HUDEP-2 (cell line): ENCODE measurements at regions not wholly inside any gene's neighbourhood (a gene's known extent, or its start where the extent isn't known, plus 50 kb on each side); places are given as distances from the start of the nearest gene placed in this dataset.
"Not testable (repeated sequence)": the region's sequence is repeated elsewhere in the genome, so short reads cannot be mapped to it uniquely, and the experiment has no call there.

ENCODE experiments used
- DNase-seq, 76 experiments: peaks; one replicate each; lab custom pipeline; 2025; ENCODE audit not compliant: unreplicated experiment in 76 of 76; lab: John Stamatoyannopoulos, UW

DNA sequence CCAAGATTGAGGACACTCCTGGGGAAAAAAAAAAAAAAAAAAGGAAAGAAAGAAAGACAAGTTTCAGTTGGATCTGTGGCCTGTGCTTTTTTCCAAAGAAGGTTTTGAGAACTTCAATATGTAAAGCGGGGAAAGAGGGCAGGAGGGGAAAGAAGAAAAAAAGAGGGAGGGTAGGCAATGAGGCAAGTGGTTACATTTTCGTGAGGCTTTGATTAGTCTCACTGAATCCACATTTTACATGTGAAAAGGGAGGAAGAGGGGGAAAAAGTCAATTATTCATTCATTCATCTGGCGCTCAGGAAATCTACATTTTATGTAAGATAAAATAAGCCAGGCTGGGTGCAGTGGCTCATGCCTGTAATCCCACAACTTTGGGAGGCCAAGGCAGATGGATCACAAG lies 315.2 kb upstream of the PAPPA start:
- no peak for DNase-seq

DNA sequence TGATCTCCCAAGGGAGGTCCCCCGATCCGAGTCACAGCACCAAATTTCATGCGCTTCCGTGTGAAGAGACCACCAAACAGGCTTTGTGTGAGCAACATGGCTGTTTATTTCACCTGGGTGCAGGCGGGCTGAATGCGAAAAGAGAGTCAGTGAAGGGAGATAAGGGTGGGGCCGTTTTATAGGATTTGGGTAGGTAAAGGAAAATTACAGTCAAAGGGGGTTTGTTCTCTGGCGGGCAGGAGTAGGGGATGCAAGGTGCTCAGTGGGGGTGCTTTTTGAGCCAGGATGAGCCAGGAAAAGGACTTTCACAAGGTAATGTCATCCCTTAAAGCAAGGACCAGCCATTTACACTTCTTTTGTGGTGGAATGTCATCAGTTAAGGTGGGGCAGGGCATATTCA lies 309.2 kb upstream of the PAPPA start:
- not testable (repeated sequence) for DNase-seq

DNA sequence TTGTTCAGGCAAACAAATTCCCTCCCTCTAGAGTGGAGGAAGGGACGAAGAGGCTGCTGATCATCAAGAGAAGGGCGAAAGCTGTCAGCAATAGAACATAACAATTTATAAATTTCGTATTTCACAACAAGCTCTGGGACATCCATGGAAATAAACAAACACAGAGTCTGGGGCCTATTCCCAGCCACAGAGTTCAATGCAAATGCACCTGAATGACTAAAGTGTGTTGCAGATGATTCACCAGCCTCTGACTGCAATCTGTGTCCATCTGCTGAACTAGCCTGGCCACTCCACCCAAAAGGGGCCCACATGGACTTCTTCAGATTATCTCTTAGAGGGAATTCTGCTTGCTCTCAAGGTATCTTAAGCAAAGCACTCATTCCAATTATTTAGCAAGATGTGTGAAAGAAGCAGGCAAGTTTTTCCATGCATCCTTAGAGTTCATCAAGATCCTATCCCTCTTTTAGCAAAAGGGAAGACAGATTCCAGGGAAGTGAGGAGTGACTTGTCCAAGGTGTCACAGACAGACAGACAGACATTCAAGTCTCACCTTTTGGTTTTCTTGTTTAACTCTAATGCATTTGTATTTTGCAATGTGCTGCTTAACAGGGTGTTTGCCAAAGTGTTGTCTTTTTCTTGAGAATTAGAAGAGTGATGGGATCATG lies 307.8 kb upstream of the PAPPA start:
- DNase-seq, result no peak

DNA sequence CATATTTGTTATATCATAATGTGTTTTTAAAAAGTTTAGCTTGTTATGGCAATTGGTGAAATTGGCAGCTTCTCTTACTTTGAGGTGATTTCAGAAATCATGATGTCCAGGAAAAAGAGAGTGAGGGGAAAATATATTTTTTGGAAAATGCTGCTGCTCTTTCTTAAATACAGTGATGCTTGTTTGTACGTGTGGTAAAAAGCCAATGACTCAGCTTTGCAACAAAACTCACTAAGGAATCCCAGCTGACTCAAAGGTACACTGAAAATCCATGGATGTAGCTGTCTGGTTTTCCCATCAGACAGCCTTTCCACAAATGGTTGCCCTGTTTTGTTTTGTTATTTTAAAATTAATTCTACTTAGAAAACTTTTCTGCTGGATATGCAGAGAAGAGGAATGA lies 306.4 kb upstream of the PAPPA start:
- DNase-seq, result no peak

DNA sequence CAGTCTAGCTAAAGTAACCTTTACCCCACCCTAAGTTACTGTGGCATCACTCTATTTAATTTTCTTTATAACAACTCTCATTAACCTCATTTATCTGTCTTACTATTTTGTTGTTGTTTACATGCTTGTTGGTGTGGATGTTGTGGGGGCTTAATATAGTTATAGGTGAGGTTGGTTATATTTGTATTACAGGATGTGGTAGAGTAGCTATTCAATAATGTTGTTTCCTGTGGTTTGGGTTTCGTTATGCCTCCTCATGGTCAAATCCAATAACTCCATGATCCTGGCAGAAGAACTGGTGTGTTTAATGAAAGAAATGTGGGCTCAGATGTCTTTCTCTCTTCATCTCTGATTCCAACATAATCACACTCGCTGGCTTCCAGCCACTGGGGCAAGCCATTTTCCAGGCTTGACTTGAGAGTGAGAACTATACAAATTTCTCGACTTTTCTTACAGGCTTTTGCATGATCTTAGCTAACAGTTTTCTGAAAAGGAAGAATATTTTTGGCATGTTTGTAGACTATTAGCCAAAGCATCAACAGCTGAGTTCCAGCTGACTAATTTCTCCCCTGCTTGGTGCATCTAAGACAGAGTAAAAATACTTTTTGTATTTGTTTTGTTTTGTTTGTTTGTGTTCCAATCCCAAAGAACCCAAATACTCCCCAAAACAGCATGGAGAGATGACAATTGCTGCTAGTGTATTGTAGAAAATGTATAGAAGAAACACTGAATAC lies 303.7 kb upstream of the PAPPA start:
- no peak for DNase-seq

DNA sequence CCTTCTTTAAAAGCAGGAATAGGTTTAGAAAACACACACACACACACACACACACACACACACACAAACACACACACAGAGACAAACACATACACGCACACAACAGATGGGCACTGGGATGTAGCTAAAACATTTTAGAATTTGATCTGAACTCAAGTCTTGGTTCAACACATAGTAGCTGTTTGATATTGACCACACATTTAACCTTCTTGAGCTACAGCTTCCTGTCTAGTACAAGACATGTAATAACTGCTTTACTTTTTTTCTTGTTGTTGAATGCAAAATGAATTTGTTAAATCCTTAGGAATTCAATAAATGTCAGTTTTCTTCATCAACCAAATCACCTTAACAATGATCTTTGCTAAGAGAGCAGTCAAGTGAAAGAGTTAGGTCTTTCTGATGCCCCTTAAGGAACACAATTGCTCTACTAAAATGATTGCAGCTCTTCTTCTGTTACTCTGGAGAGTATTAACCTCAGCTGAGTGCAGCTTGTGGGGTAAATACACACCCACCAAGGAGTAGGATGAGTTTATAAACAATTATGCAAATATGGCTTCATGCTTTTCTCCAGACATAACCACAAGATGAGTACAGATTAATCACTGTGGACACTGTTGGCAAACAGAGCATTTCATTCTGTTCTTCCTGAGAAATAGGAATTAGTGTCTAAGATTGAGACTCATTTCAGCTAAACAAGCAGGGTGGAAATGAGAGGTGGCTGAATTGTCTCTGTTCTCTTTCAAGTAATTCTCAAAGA lies 302.9 kb upstream of the PAPPA start:
- no peak for DNase-seq

DNA sequence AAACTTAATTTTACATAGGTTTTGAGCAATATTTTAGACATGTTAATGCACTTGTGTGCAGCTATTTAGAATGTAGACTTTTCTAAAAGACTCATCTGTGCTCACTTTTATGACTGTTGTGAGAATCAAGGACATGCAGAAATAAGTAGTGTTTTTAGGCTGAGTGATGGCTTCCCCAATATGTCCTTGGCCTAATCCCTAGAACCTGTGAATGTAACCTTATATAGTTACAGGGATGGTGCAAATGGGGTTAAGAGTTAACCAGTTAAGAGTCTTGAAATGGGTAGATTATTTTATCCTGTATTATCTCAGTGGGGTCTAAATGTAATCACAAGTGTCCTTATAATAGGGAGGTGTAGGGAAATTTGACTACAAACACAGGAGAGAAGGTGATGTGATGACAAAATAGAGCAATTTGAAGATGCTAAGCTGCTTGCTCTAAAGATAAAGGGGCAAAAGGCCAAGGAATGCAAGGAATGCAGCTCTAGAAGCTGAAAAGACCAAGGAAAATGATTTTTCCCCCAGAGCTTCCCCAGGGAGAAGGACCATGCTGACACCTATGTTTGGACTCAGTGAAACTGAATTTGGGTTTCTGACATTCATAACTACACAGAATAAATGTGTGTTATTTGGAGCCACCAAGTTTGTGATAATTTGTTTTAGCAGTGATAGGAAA lies 298.0 kb upstream of the PAPPA start:
- DNase-seq, result no peak

DNA sequence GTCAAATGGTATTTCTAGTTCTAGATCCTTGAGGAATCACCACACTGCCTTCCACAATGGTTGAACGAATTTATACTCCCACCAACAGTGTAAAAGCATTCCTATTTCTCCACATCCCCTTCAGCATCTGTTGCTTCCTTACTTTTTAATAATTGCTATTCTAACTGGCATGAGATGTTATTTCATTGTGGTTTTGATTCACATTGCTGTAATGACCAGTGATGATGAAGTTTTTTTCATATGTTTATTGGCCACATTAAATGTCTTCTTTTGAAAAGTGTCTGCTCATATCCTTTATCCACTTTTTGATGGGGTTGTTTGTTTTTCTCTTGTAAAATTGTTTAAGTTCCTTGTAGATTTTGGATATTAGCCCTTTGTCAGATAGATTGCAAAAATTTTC lies 295.2 kb upstream of the PAPPA start:
- not testable (repeated sequence) for DNase-seq

DNA sequence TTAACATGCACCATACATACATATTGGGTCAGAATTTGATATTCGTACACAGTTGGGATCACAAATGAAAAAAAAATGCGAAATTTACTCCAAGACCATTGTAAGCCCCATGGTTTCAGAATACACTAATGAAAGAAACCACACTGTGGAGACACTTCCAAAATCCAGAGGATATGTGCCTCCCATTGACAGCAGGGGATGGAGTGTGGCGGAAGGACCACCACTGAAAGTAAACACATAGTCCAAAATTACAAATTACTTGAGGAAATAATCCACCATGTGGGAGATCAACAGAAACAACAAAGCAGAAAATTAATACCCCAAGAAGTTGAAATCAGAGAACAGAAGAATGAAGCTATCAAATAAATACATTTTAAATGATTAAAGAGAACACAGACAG lies 291.6 kb upstream of the PAPPA start:
- DNase-seq, result no peak

DNA sequence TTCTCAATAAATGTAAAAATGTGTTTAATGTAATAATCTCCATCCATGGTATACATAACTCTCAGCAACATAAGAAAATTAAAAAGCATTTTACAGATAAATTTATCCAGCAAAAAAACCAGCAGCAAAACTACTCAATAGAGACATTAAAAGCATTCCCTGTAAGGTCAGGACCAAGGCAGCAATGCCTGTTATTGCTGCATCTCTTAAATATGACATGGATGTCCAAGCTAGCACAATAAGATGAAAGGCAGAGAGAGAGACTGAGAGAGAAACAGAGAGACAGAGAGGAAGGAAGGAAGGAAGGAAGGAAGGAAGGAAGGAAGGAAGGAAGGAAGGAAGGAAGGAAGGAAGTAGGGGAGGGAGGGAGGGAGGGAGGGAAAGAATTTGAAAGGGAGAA lies 289.0 kb upstream of the PAPPA start:
- DNase-seq, result no peak

DNA sequence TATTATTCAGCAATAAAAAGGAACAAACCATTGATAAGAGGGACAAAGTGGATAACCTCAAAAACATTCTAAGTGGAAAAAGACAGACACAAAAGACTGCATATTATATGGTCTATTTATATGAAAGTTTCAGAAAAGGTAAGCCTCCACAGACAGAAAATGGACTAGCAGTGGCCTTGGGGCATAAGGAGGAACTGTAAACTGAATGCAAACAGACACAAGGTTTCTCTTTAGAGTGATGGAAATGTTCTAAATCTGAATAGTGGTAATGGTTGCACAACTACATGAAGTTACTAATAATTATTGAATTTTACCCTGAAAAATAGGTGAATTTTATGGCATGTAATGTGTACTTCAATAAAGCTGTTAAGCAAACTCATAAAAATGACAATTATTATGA lies 286.3 kb upstream of the PAPPA start:
- no peak for DNase-seq

DNA sequence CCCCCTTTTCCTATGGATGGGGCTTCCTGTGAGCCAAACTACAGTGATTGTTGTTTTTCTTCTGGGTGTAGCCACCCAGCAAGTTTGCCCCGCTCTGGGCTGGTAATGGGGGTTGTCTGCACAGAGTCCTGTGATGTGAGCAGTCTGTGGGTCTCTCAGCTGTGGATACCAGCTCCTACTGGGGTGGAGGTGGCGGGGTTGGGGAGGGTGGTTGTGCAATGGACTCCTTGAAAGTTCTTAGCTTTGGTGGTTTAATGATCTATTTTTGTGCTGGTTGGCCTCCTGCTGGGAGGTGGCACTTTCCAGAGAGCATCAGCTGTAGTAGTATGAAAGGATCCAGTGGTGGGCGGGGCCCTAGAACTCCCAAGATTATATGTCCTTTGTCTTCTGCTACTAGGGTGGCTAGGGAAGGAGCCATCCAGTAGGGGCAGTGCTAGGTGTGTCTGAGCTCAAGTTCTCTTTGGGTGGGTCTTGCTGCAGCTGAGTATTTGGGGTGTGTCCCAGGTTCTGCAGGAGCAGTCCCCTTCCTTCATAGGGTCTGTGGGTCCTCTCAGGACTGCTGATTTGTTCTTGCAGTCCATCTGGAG lies 275.6 kb upstream of the PAPPA start:
- DNase-seq, result no peak

DNA sequence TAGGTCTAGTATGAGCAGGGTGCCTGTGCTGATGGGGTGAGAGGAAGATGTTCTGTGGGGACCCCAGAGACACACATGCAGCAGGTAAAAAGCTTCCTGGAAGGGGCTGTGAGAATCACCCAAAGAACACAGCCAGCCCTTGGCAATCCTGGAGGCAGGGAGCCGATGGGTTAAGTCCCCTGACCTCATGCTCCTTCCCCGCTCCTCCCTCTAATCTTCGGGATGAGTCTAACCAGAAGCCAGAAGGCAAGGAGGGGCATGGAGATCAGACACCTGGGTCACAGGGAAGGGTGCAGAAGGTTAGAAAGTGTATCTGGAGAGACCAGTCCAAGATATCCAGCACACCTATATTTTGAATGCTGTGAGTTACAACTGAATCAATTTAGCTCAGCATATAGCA lies 274.1 kb upstream of the PAPPA start:
- no peak for DNase-seq

DNA sequence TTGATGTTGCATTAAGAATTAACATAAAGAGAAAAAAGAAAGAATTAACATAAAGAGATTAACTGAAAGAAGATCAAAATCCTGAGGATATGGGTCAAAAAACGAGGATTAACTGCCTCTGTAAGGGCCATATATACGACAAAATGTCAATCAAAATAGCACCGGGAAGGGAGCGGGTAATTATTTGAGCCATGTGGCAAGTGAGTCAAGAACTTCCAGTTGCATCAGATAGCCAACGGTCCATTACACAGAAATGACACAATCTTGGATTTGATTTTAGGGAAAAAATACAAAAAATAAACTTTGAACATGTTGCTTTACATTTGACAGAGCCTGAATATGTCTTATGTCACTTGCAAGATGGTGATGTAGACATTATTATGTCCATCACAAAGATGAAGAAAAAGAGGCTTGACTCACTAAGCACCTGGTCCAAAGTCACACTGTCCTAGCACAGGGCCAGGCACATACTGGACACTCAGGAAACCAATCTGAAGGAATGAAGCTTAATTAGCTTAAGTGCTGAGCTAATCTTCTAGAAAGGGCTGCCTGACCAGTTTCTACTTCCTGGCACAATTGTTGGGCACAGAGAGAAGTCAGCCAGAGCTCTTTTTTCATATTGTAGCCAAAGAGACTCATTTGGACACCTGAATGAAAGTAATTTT lies 273.2 kb upstream of the PAPPA start:
- DNase-seq, result no peak

DNA sequence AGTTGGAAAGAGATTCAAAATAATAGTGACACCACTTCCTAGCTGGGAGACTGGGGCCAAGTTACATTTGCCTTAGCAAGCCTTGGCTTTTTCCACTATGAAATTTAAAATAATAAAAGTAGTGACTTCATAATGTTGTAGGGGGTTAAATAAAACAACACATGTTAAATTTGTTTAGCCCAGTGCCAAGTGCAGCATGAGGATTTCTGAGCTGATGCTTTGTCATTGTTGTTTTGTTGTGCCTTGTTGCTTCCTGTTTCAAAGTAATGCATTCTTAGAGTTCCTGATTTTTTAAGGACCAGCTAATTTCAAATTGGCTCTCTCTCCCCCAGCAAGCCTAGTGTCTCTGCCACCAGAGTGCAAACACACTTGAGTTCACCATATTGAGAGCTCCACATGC lies 270.7 kb upstream of the PAPPA start:
- no peak for DNase-seq

DNA sequence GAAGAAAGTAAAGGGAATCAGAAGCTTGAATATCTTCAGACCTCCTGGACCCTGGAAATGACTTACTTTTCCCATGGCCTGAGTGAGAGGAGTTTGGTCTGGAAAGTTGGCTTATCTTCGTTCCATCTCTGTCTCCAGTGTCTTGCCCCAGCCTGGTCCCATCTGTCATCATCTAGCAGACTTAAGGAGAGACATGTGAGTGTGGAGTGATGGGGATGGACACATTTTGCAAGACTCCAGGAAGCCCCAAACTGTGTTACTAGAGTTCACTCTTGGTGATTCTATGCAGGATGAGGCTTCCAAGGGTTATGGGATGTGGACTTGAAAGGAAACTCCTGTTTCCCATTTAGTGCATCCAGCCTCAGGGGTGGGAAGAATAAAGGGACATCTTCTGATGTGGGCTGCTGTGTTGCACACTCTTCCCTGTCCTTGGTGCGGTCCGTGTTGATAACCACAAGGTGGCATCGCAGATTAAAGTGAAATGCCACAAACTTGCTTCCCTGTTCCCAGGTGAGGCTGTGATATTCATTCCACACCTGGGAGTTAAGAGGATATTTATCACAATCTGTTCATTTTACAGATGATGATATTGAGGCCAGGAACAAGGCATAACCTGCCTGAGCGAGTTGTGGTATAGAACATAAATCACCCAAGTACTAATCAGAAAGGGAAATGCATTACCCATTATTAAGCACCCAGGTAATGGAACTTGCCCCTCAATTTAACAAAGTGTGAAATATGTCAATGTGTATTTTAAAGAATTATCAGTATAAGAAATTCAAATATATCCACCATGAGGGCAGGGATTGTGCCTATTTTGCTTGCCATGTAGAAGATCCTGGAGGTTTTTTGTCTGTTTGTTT lies 269.9 kb upstream of the PAPPA start:
- DNase-seq, result peak in 4 of 76 experiments; percentile 1 to 14 (median 5)

DNA sequence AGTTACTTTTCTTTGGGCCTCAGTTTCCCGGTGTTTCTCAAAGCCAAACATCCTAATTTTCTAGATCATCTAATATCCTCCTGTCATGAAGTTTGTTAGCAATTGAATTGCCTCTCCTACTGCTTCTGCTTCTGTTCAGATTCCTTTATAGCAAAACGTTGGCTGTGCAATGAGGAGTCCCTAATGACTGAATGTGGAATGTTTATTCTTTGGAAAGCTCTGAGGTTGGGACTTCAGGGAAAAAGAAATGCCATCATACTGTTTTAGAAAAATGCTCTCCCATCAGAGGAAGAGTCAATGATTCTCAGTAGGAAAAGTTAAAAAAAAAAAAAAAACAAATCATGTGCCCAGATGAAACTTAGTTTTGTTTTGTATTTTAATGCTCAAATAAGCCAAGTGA lies 268.7 kb upstream of the PAPPA start:
- no peak for DNase-seq

DNA sequence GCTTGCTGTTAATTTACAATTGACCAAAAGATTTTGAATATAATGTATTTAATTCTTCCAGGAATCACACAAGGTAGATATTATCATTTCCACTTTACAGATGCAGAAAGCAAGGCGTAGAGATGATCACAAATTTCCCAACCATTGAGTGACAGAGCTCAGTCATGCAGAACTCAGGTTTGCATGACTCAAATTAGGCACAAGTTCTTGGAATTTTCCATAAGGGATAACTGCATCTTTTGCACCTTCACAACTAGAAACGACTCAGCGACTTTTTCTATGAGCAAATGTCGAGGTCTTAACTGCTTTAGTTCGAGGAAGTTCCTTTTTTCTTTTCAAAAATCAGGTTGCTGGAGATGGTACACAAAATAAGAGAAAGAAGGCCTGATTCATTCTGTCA lies 265.5 kb upstream of the PAPPA start:
- no peak for DNase-seq

DNA sequence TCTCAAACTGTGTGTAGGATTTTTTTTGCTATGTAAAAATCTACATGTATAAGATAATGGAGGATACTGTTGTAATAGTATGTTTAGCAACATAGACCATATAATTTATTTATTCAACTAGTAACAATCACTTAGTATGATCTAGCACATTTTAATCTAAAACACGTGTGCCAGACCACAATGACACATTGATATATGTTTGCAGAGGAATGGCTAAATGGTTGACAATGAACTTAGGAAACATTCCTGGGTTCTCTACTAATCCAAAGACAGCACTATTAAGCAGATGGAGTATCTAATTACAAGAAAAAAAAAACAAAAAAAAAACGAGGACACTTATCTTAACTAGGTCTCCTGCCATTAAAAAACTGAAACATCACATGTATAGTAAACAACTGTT lies 261.7 kb upstream of the PAPPA start:
- DNase-seq, result no peak
